BE2C (cell line): ENCODE measurements at regions not wholly inside any gene's neighbourhood (a gene's known extent, or its start where the extent isn't known, plus 50 kb on each side); places are given as distances from the start of the nearest gene placed in this dataset.

Source experiments
- DNase-seq: peaks from one replicate; pipeline ENCODE4 v3.0.0-alpha.2; 2020
- H3K27me3 ChIP-seq: fragments of 250-450 bp; sonication (Bioruptor Pico); 2 replicates; pipeline ENCODE4 v1.5.1; 2020; ENCODE audit warnings: mild to moderate bottlenecking
- H3K36me3 ChIP-seq: fragments of 250-450 bp; sonication (Bioruptor Pico); 2 replicates; pipeline ENCODE4 v1.5.1; 2020; ENCODE audit warnings: mild to moderate bottlenecking
- H3K4me1 ChIP-seq: fragments of 250-450 bp; sonication (Bioruptor Pico); 2 replicates; pipeline ENCODE4 v1.5.1; 2020
- H3K4me3 ChIP-seq: 2 replicates; pipeline ENCODE4 v1.5.1; 2011; ENCODE audit warnings: low read depth, low read length
- H3K9me3 ChIP-seq: fragments of 250-450 bp; sonication (Bioruptor Pico); 2 replicates; pipeline ENCODE4 v1.5.1; 2020
- TF ChIP-seq, protein P1 (sequence below): IDR thresholded peaks from 2 replicates; pipeline ENCODE4 v1.5.1; 2012; ENCODE audit warnings: mild to moderate bottlenecking, low read depth, low read length

DNA sequence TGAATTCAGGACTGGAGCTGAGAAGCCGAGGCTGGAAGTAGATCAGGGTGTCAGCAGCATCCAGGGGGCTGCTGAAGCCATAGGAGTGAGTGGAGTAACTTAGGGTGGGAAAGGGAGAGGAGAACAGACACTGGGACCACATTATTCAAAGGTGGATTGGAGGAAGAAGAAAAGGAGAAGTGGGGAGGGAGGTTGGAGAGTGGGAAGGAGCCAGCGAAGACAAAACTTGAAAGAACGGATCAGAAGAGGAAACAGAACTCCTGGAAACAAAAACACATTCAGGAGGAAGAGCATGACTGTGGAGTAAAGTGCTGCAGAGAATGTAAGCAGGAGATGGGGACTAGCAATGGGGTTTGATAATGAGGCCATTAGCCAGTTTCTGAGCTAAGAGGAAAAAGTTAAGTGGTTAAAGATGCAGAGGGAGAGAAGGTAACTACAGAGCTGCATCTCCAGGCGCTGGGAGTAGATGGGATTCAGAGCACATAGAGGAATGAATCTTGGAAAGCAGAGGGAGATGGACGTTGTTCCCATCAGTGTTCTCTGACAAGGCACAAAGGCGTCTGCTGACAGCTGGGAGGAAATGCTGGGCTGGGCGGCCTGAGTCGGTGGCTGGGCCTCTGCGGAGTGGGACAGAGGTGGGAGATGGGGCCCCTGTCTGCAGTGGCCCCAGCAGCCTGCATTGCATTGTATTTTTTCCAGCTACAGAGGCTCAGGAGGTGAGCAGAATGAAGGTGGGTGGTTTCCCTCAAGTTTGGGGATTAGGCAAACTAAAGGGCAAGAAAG, 63.1 kb upstream of the LEP start:
- TF ChIP-seq, protein P1, sequence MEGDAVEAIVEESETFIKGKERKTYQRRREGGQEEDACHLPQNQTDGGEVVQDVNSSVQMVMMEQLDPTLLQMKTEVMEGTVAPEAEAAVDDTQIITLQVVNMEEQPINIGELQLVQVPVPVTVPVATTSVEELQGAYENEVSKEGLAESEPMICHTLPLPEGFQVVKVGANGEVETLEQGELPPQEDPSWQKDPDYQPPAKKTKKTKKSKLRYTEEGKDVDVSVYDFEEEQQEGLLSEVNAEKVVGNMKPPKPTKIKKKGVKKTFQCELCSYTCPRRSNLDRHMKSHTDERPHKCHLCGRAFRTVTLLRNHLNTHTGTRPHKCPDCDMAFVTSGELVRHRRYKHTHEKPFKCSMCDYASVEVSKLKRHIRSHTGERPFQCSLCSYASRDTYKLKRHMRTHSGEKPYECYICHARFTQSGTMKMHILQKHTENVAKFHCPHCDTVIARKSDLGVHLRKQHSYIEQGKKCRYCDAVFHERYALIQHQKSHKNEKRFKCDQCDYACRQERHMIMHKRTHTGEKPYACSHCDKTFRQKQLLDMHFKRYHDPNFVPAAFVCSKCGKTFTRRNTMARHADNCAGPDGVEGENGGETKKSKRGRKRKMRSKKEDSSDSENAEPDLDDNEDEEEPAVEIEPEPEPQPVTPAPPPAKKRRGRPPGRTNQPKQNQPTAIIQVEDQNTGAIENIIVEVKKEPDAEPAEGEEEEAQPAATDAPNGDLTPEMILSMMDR, result no peak
- no peaks in the 10 kb centered on the region for H3K36me3 ChIP-seq
- no peak overlapping the region for H3K4me3 ChIP-seq
- no peak for DNase-seq
- no peaks in the 10 kb centered on the region for H3K4me1 ChIP-seq
- no peaks in the 10 kb centered on the region for H3K9me3 ChIP-seq
- H3K27me3 ChIP-seq, result no peaks in the 10 kb centered on the region

DNA sequence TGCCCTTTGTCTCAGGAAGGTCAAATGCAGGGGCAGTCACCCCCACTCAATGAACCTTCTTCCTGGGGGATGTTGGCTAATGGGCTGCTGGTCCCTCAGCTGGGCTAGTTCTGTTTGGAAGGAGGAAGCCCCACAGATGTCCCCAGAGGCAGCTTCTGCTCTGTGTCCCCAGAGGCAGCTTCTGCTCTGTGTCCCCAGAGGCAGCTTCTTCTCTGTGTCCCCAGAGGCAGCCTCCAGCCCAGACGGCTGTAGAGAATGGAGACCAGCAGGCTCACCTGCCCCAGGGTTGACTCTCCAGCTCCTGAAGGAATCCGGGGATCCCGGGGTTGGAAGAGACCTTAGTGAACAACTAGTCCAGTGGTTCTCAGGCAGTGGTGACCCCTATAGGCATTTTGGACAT, 62.5 kb upstream of the LEP start:
- TF ChIP-seq, protein P1, result no peak
- H3K36me3 ChIP-seq, result no peaks in the 10 kb centered on the region
- H3K4me3 ChIP-seq, result no peak overlapping the region
- H3K27me3 ChIP-seq, result no peaks in the 10 kb centered on the region
- no peaks in the 10 kb centered on the region for H3K9me3 ChIP-seq
- H3K4me1 ChIP-seq, result no peaks in the 10 kb centered on the region
- no peak for DNase-seq

DNA sequence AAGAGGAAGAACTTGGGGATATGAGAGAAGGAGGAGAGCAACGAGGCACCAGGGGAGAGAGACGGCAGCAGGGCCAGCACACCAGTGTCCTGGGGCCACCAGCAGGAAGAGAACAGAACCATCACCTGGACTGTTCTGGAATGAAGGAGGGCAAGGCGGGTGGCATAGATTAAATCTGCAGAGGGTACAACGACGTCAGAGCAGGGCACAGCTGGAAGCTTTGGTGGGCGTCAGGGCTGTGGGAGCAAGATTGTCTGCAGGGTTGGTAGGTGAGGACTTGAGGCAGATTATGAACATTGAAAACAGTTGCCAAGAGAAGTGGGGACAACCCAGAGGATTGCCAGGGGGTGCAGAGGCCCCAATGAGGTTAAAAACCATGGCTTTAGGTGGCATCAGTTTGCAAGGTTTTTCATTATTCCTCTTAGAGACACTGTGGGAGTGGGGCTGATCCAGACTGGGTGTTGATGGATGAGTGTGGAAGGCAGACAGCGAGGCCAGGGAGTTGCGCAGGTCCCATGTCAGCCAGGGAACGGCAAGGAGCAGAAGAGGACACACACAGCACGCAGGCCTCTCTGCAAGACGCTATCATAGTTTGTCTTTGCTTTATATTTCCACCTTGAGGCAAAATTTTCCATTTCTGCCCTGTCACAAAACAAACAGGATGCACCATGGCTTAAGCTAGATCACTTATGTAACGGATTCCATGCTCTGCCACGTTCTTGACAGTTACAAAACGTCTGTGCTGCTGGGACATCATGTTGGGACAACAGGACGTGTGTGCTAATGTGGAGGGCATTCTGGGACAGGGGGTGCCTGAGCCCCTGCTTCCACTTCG, 52.5 kb upstream of the LEP start:
- no peaks in the 10 kb centered on the region for H3K27me3 ChIP-seq
- H3K9me3 ChIP-seq, result no peaks in the 10 kb centered on the region
- no peak for DNase-seq
- H3K36me3 ChIP-seq, result no peaks in the 10 kb centered on the region
- TF ChIP-seq, protein P1, result no peak
- H3K4me1 ChIP-seq, result no peaks in the 10 kb centered on the region
- H3K4me3 ChIP-seq, result no peak overlapping the region

DNA sequence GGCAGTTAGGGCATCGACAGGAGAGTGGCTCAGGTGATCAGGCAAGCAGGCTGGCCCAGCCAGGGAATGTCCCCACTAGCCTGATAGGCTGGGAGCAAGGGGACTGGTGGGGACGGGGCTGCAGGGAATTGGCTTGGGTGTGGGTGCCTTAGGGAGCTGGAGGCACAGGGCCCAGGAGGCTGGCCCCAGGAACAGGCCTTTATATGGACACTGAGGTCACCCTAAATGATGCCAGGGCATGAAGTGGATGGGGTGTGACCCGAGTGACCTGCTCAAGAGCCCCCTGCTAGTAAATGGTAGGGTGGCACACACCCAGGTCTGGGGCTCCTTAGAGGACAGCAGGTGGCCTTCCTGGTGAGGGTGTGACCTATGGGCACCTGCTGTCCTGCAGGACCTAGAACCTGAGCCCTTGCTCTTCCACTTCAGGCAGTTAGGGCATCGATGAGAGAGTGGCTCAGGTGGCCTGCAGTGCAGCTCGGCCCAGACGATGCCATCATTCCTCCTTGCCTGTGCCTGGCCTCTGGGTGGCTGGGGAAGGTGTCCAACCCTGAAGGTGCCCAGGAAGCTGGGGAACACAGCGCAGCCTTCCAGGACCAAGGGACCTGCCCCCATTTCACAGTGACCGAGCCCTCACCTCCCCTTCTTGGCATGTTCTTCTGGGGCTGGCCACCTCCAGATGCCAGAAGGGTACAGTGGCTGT, 51.7 kb upstream of the LEP start:
- H3K9me3 ChIP-seq, result no peaks in the 10 kb centered on the region
- no peaks in the 10 kb centered on the region for H3K27me3 ChIP-seq
- TF ChIP-seq, protein P1, result no peak
- no peaks in the 10 kb centered on the region for H3K4me1 ChIP-seq
- H3K4me3 ChIP-seq, result no peak overlapping the region
- DNase-seq, result no peak
- H3K36me3 ChIP-seq, result no peaks in the 10 kb centered on the region

DNA sequence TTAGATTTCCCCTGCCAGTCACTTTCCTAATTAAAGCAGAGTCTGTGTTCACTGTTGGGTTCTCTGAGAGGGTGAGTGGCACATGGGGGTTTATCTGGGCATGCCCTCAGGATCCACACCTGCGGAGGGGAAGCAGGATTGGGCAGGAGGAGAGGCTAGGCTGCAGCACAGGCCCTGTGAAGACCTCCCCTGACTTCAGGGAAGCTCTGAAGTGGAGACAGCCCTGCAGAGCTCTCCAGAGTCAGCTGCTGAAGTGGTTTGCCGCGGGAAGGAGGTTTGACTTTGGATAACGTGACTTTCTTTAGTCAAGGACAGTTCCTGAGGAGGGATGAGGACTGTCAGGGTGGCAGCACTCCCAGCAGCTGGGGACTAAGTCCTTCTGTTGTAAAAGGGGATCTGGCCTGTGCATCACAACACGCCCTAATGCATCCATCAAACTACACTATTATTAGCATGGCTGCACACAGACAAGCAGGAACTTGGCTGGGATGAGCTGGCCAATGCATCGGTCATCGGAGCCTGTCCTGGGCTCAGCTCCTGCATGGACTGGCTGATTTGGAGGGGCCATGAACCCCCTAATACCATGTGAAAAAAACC, 50.9 kb upstream of the LEP start:
- Histone ChIP-seq H3K9me3 (no peaks in the 10 kb centered on the region; the same call in 1 of the 2 replicates), H3K4me3 (no peak overlapping the region), H3K27me3 (no peaks in the 10 kb centered on the region), H3K36me3 (no peaks in the 10 kb centered on the region), H3K4me1 (no peaks in the 10 kb centered on the region)
- TF ChIP-seq, protein P1, result no peak
- no peak for DNase-seq
